Inferior parietal cortex (tissue), 1 donor: ENCODE measurements at regions not wholly inside any gene's neighbourhood (a gene's known extent, or its start where the extent isn't known, plus 50 kb on each side); places are given as distances from the start of the nearest gene placed in this dataset.
"Not testable (repeated sequence)": the region's sequence is repeated elsewhere in the genome, so short reads cannot be mapped to it uniquely, and the experiment has no call there.

Experiments
- DNase-seq: peaks from one replicate; pipeline ENCODE4 v3.0.0-alpha.2; 2016; ENCODE audit errors: extremely low spot score

DNA sequence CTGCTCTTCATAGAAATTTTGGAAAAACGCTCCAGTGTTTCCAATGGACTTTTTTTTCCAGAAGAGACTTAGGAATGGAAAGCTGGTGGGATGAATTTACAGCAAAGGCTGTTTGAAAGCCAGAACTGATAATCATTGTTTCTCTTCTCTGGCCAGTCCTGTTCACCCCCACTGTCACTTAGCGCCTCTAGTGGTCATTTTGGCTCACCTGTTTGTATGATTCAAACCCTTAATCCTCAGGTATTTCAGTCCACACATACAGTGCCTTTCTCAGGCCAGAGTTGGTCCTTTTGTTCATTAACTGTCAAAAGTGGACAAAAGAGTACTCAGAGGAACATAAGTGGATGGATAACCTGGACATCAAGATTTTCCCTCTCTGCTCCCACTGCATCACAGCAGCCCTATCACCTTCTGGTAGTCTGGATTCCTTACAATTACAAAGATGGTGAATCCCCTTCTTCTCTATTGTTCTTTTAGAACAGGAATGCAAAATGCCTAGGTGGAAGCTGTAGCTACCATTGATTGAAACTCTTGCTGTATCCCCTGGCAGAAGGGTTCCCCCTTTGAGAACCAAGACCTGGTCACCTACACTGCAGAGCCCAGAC, 177.6 kb upstream of the OLFM3 start:
- DNase-seq: no peak

DNA sequence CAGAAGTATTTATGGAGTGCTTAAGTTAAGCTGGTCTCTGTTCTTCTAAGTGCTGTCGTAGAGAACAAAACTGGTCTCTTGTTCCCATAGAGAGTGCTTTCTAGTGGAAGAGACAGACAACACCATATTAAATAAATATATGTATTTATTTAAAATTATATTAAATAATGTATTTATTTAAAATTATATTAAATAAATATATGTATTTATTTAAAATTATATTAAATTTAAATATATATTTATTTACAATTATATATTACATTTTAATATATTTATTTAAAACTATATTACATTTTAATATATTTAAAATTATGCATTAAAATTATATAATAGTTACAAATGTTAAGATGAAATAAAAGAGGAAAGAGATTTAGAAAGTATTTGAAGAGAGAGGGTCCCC, 175.5 kb upstream of the OLFM3 start:
- no peak for DNase-seq

DNA sequence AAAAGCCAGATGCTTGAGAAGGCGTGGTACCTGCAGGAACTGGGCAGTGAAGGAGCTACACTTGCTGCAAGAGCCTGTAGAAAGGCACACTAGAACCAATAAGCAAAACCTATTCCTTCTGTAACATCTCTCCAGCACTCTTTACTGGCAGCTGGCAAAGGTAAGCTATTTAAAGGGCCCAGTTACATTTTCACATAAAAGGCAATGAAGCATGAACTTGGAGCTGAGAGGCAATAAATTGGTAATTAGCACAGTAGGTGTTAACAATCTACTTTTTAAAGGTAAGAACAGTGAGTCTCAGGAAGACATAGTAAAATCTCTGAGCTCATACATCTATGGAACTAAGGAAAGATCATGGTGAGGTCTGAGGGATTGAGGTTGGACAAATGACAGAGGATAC, 167.1 kb upstream of the OLFM3 start:
- no peak for DNase-seq

DNA sequence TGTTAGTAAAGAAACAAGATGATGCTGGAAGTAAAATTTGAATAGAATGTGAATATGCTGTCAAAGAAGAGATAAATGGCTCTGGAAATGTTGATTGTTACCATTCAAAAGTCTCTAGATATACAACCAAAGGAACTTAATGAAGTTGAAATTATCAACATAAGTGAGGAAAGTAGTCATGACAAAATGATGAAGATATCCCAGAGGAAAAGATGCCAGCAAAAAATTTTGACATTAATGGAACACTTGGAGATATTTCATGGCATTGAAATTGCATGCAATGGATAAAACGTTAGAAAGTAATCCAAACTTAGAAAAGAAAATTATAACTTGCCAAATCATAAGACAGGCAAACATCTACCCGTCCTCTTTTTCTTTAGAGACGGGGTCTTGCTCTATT, 154.5 kb upstream of the OLFM3 start:
- no peak for DNase-seq

DNA sequence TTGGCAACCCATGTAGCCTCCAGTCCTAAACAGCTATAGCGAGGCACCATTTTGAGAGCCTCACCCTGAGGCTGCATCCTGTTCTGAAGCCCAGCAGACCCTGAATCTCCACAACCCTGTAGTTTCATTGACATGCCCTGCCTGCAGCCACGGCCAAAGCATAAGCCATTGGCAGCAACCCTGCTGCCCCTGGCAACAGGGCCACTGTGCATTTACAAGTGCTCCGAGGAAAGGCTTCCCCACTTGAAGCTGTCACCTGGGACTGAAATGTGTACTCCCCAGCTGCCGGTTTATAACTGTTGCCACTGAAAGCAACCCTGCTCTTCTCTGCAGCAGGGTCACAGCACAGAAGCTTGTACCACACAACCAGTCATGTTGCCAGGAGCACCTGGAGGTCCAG, 124.2 kb upstream of the OLFM3 start:
- DNase-seq: no peak

DNA sequence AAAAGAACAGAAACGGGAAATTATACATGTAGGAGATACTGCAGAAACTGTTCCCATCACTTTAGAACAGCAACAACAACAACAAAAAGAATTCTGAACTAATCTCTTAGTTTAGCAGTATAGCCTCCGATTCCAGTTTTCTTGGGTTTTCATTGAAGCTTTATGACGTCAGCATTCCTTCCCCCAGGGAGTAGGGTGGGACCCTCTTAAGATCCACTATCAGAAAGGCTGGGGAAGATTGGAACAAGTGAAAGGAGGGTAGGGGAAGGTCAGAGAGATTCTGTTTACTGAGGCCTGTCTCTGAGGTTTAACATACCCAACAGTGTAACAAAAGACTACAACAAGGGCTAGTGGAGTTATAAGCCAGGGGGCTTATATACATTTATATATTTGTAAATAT, 121.4 kb upstream of the OLFM3 start:
- no peak for DNase-seq

DNA sequence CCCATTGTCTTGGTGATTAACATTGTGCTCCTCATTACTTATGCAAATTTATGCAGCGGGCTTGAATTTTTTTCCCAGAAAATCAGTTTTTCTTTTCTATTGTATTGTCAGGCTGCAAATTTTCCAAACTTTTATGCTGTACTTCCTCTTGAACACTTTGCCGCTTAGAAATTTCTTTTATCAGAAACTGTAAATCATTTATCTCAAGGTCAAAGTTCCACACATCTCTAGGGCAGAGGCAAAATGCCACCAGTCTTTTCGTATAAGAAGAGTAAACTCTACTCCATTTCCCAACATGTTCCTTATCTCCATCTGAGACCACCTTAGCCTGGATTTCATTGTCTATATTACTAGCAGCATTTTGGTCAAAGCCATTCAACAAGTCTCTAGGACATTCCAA, 113.9 kb upstream of the OLFM3 start:
- no peak for DNase-seq

DNA sequence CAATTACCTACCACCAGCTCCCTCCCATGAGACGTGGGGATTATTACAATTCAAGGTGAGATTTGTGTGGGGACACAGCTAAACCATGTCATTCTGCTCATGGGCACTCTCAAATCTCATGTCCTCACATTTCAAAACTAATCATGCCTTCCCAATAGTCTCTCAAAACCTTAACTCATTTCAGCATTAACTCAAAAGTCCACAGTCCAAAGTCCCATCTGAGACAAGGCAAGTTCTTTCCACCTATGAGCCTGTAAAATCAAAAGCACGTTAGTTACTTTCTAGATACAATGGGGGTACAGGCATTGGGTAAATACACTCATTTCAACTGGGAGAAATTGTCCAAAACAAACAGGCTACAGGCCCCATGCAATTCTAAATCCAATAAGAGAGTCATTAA, 112.8 kb upstream of the OLFM3 start:
- not testable (repeated sequence) for DNase-seq

DNA sequence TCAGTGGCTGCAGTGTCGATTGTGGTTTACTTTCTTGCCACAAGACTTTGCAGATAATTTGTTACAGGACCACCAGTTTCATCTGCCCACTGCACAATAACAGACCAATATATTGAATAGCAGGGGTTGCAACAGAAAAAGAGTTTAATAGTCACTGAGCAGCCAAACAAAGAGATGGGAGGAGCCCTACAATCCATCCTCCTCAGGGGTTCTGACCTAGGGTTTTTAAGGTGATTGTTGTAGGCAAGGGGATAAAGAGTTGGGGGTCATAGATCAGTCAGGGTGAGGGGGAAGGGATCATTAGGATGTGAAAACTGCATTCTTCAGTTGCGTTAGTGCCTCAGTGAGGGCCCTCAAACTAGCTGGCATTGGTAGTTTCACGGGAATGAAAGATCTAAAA, 110.7 kb upstream of the OLFM3 start:
- DNase-seq: no peak

DNA sequence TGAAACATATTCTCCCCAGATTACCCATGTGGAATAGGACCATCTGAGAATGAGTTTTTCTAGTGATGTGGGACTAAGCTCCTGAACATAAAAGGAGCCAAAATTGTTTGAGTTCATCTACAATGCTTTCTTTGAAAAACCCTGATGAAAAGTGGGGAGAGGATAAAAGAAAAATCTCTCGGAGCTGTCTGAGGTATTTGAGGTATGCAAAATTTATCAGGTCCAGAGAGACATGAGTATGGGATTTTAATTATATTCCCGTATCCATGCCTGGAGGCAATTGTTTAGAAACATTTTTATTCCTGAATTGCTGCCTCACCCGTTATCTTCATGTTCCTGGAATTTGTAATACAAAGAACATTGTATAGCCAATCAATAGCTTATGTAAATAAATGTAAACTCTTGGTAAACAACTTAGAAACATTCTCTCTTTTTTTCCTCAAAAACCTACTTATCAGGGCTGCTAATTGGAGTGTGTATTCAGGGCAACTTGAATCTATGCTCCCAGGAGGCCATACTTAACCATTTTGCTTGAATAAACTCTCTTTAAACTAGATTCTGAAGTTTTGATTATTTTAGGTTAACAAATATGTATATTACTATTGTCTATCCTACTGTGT, 109.3 kb upstream of the OLFM3 start:
- DNase-seq: no peak

DNA sequence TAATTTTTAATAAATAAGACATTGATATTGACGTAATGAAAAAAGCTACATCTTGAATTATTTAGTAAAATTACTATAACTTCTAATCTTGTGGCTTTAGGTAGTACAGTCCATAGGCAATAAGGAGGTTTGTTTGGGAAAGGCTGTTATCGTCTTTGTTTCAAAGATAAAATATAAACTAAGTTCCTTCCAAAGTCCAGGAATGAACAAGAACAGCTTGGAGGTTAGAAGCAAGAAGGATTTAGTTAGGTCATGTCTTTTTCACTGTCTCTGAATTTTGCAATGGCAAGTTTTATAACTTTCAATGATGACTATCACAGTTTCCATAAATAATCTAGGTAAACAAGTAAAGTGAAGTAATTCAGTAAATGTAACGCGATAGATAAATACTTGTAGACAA, 106.9 kb upstream of the OLFM3 start:
- no peak for DNase-seq

DNA sequence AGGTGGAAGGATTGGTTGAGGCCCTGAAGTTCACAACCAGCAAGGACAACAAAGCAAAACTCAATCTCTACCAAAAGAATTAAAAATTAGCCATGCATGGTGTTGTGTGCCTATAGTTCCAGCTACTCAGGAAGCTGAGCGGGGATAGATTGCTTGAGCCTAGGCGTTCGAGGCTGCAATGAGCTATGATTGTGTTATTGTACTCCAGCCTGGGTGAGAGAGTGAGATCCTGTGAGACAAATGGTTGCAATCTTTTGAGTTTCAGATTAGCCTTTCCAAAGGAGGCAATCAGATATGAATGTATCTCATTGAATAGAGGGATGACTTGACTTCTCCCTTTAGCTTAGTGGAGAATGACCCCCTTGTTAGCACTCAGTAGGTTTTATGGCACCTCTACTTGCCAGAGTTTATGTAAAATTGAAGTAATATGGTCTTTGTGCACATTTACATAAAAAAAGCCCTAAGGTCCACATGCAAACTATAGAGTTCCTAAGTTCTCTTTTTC, 105.6 kb upstream of the OLFM3 start:
- DNase-seq: no peak

DNA sequence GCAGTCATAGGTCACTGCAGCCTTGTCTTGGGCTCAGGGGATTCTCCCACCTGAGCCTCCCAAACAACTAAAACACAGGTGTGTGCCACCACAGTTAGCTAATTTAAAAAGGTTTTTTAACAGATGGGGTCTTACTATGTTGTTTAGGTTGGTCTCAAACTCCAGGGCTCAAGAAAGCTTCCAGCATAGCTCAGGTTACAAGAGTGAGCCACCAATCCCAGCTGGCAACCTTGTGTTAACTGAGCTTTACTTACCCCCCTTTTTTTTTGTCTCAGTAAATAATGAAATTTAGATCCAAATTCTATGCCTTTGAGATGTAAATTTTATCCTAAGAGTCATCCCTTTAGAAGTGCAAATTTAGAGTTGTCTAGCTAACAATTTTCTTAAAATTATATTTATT, 103.9 kb upstream of the OLFM3 start:
- no peak for DNase-seq

DNA sequence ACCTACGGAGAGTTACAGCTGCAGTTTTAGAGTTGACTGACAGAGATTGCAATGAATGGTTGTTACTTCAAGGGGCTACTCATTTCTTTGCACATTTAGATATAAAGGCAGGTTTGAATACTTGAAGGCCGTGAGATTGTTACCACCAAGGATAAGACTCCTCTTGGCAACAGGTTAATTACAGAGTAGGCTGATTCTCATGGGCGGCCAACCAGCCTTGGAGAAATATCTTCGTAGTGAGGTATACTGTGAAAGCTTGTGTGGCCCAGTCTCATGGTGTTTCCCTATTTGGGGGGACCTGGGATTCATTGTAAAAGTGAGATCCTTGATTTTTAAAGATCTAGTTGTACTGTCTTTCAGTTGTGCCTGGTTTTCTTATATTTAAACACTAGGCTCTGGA, 103.2 kb upstream of the OLFM3 start:
- DNase-seq: no peak

DNA sequence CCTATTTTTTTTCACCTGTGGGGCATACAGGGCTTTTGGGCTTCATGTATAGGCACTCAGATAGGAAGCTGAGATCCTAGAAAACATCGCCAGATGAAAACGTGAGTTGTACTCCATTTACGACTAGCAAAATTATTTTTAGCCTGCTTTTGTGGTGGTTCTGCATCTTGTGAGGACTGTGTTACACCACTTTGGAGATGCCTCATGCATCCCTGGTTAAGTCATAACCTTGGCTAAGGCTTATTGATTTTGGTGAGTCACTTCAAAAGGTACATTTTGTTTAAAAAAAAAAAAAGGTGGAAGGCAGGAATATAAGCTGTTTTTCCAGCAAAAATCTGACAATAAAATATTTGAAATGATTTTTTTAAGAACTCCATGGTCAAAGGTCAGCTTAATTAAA, 101.8 kb upstream of the OLFM3 start:
- no peak for DNase-seq

DNA sequence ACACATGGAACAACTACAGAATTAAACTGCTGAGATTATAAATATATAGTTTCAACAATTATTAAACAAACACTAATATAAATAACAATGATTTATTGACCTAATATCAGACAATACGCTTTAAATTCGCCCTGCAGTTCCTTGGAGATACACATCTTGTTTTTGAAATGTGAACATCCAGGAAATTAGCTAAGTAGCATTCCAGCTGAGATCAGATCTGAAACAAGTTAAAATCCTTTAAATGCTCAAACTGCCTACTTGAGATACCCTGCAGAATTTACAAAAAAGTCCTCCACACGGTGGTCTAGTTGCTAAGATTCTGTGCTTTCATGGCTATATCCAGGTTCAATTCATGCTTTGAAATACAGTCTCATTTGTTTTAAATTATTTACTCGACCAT, 101.4 kb upstream of the OLFM3 start:
- no peak for DNase-seq

DNA sequence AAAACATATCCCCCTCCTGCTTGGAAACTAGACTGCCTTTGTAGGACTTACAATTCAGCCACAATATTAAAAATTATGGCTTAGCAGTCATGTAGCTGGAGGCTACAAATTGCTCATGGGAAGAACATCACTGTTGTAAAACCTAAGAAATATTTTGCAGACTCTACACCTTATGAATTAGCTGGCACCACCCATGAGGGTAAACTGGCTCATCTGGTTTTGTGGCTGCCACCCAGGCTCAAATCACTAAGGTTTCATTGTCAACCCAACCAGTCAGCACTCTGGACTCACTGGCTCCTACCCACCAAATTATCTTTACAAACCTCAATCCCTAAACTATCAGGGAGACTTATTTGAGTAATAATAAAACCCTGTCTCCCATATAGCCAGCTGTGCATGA, 100.7 kb upstream of the OLFM3 start:
- no peak for DNase-seq

DNA sequence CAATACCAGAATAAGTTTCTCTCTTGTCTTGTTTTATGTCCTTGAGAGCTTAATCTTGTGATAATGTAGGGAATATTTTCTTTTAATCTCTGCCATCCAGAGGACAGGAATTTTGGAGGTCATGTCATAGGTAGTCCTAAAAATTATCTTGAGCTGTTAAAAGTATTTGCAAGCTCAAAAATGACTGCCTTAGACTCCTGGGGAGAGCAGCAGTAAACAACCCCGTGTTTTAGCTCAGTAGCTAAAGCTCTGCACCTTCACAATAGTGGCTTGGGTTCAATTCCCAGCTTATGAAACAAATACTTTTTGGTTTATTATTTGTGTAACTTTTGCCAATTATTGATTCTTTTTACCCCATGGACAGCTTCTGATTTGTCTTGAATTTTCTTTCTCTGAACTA, 99.4 kb upstream of the OLFM3 start:
- no peak for DNase-seq

DNA sequence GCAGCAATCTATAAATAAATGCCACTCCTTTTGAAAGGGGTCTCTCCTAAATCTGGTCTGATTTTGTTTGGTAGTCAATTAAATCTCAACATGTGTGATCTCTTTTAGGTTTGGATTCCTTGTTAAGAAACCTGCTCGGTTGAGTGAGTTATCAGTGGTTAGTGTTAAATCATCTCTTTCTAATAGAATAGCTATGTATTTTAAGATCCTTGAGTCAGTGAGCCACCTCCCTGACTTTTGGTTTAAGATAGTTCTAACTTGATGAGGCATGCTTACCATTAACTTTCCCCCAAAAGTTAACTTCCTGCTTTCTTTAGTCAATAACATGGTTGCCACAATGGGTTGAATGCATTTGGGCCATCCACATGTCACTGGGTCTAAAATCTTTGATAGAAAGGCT, 93.1 kb upstream of the OLFM3 start:
- DNase-seq: no peak

DNA sequence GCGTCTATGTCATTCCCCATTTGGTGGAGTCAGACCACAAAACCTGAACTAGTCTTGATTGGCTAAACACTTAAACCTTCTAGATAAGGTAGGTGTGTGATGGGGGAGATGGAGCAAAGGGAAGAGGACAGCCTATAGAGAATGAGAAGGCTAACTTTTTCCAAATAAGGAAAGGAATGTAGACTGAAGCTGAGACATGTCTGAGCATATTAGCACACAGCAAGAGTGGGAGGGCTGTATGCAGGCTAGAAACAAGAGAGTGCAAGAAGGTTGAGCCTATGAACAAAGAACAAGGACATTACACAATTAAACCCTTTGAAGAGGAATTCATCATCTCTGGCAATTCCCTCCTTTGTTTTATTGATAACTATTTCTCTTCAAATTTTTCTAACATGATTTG, 89.2 kb upstream of the OLFM3 start:
- no peak for DNase-seq

DNA sequence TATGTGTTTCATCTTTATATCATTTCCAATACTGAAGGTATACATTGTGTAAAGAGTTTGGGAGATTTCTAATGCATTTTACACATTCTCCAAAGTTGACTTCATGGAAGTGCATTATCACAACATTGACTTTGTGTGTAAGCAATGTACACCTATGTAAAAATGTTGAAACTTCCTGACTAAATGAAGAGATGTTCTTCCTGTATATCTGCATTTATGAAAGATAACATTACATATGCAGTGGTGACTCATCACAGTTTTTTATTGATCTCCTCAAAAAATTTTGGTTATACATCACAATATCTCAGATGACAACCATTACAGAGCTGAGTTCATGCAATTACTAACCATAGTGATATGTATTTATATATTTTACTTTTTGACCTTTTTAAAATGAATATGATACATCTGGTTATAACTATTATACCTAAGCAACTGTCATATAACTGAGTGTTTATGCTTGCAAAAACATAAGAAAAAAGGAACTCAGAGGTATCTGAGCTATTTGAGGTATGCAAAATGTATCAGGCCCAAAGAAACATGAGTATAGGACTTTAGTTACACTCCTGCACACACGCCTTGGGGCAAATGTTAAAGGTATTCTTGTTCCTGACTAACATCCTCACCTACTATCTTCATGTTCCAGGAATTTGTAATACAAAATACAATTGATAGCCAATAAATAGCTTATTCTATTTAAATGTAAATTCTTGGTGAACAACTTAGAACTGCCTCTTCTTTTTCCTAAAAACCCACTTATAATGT, 88.2 kb upstream of the OLFM3 start:
- no peak for DNase-seq

DNA sequence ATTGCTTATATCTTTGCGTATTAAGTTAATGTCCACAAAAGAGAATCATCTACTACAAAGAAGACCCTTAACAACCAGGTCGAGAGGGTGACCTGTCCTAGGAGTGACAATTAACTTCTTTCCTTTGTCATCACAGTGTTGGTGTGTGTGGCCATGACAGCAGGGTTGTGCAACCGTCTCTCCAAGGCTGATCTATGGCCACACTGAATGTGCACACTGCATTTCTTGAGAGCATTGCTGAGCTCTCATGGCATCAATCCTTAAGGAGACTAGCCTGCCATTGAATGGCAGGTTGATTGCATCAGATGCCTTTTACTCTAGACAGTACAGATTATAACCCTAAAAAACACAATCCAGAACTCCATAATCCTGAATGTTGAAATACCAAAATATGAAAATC, 86.5 kb upstream of the OLFM3 start:
- DNase-seq: no peak

DNA sequence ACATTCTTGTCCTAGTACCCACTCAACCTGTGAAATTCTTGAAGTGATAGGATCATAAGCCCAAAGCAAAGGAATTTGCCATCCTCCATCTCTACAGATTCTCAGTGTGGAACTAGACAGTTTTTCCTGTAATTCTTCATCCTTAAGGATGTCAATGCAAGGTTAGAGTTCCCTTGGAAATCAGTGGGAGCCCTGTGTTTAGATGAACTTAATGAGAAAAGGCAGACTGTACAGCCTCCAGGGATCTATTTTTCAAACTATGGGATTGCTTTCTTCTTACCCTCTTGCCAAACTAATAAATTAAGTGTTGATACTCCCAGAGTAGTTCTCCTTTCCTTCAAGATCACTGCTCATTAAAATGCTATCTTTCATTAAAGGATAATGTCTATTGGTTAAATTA, 78.1 kb upstream of the OLFM3 start:
- DNase-seq: no peak
